ENCODE measurements at regions not wholly inside any gene's neighbourhood (a gene's known extent, or its start where the extent isn't known, plus 50 kb on each side); places are given as distances from the start of the nearest gene placed in this dataset.

DNA sequence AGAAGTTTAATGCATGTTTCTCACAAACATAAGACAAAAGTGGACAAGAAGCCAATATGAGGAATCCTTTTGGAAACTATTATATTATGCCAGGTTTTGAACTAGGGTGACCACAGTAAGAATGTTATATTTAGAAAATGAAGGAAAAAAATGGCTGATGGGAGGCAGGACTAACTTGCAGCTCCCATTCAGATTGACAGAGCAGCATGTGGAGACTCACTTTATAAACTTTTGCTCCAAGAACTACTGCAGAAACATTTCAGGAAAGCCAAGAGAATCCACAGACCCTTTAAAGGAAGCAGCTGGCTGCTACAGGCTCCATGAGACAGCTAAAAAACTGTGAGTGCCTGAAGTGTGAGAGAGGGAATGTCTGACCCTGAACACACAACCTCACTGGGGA is 738.6 kb upstream of the GRIA3 start:
- intact Hi-C loops (cut with micrococcal nuclease; ENCODE audit: unreplicated experiment) (no loop called here), in situ Hi-C loops (cut with MboI) (no loop called here)
- TF ChIP-seq SMAD1 (IDR thresholded peaks at IDR 0.05; ENCODE audit: low read depth, partially characterized antibody): no peak
- no peak for TF ChIP-seq SREBF2 (IDR thresholded peaks at IDR 0.05; ENCODE audit: low read length)
- no peak for TF ChIP-seq HDAC2 (IDR thresholded peaks at IDR 0.05)
- TF ChIP-seq NFXL1 (IDR thresholded peaks at IDR 0.05; ENCODE audit: borderline replicate concordance): no peak
- TF ChIP-seq ZNF274 (IDR thresholded peaks at IDR 0.05; ENCODE audit: insufficient read depth, insufficient read length): no peak
- no peak for TF ChIP-seq MYB (IDR thresholded peaks at IDR 0.05; ENCODE audit: borderline replicate concordance, low read depth, low read length)
- no peak for TF ChIP-seq ZSCAN29 (IDR thresholded peaks at IDR 0.05)
- no peak for TF ChIP-seq MEF2B (IDR thresholded peaks at IDR 0.05; ENCODE audit: partially characterized antibody, poor library complexity, severe bottlenecking)
- TF ChIP-seq, protein P1, sequence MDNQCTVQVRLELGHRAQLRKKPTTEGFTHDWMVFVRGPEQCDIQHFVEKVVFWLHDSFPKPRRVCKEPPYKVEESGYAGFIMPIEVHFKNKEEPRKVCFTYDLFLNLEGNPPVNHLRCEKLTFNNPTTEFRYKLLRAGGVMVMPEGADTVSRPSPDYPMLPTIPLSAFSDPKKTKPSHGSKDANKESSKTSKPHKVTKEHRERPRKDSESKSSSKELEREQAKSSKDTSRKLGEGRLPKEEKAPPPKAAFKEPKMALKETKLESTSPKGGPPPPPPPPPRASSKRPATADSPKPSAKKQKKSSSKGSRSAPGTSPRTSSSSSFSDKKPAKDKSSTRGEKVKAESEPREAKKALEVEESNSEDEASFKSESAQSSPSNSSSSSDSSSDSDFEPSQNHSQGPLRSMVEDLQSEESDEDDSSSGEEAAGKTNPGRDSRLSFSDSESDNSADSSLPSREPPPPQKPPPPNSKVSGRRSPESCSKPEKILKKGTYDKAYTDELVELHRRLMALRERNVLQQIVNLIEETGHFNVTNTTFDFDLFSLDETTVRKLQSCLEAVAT (IDR thresholded peaks at IDR 0.05): no peak
- TF ChIP-seq POLR2AphosphoS5 (IDR thresholded peaks at IDR 0.05; ENCODE audit: low read length): no peak
- TF ChIP-seq, protein P2, sequence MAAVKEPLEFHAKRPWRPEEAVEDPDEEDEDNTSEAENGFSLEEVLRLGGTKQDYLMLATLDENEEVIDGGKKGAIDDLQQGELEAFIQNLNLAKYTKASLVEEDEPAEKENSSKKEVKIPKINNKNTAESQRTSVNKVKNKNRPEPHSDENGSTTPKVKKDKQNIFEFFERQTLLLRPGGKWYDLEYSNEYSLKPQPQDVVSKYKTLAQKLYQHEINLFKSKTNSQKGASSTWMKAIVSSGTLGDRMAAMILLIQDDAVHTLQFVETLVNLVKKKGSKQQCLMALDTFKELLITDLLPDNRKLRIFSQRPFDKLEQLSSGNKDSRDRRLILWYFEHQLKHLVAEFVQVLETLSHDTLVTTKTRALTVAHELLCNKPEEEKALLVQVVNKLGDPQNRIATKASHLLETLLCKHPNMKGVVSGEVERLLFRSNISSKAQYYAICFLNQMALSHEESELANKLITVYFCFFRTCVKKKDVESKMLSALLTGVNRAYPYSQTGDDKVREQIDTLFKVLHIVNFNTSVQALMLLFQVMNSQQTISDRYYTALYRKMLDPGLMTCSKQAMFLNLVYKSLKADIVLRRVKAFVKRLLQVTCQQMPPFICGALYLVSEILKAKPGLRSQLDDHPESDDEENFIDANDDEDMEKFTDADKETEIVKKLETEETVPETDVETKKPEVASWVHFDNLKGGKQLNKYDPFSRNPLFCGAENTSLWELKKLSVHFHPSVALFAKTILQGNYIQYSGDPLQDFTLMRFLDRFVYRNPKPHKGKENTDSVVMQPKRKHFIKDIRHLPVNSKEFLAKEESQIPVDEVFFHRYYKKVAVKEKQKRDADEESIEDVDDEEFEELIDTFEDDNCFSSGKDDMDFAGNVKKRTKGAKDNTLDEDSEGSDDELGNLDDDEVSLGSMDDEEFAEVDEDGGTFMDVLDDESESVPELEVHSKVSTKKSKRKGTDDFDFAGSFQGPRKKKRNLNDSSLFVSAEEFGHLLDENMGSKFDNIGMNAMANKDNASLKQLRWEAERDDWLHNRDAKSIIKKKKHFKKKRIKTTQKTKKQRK (IDR thresholded peaks at IDR 0.05; ENCODE audit: low read depth, low read length): no peak
- no peak for TF ChIP-seq SUZ12 (IDR thresholded peaks at IDR 0.05; ENCODE audit: unreplicated experiment)
- Histone ChIP-seq H3K79me2 (ENCODE audit: control insufficient read depth, insufficient read depth, low read length) (no peaks in the 10 kb centered on the region), H3K27me3 (replicated peaks in 1 of 2; ENCODE audit: control insufficient read depth in 2 of 2, insufficient read depth in 2 of 2, low read length in 1 of 2) (no peaks in the 10 kb centered on the region), H3K9me3 (replicated peaks; ENCODE audit: control insufficient read depth, insufficient read depth, low read length) (no peaks in the 10 kb centered on the region), H4K20me1 (ENCODE audit: control insufficient read depth, insufficient read depth) (no peaks in the 10 kb centered on the region), H2AFZ (ENCODE audit: control insufficient read depth, low read depth, low read length) (no peak overlapping the region), H3K4me1 (ENCODE audit: control insufficient read depth, insufficient read depth, low read length) (no peaks in the 10 kb centered on the region), H3K4me3 (no peak overlapping the region), H3K4me2 (ENCODE audit: control insufficient read depth, insufficient read depth) (no peak overlapping the region), H3K36me3 (ENCODE audit: control insufficient read depth in 2 of 2, insufficient read depth in 2 of 2, low read length in 1 of 2) (no peaks in the 10 kb centered on the region), H3K27ac (ENCODE audit: control insufficient read depth, insufficient read depth) (no peak overlapping the region), H3K9ac (ENCODE audit: control insufficient read depth, insufficient read depth, low read length) (no peak overlapping the region)
- BruUV-seq (replicated peaks): no TSS peak
- no peak for ATAC-seq
- RAD21 ChIA-PET (ENCODE audit: unreplicated experiment): no interaction called here
- no peak for FAIRE-seq
- CTCF ChIA-PET: interaction anchor here (0.9 kb wide), 1 partner anchor 44 kb away, joined by 3 read pairs; no protein-coding TSS in a partner anchor
- SMC1A ChIA-PET (ENCODE audit: uncharacterized antibody, unreplicated experiment): interaction anchor here (1.0 kb wide), 1 partner anchor 21 kb away, joined by 4 read pairs; no protein-coding TSS in a partner anchor
- DNase-seq (ENCODE audit: low read depth, low spot score): no peak
- POLR2A ChIA-PET: no interaction called here

All from GM12878 (cell line).